Stimulated activated naive CD8-positive, alpha-beta T cell treated with anti-CD3 and anti-CD28 coated beads, Interleukin-15, Interleukin-2, amounts not matched to agents 100 ng/mL and 50 ng/mL, for 24 hours (primary cell): ENCODE measurements at regions not wholly inside any gene's neighbourhood (a gene's known extent, or its start where the extent isn't known, plus 50 kb on each side); places are given as distances from the start of the nearest gene placed in this dataset.
"Not testable (repeated sequence)": the region's sequence is repeated elsewhere in the genome, so short reads cannot be mapped to it uniquely, and the experiment has no call there.

Source experiments
- H3K27ac Mint-ChIP-seq: one replicate; pipeline ENCODE4 v1.8.0; 2021; ENCODE audit warnings: mild to moderate bottlenecking, mixed read lengths
- H3K27me3 Mint-ChIP-seq: one replicate; pipeline ENCODE4 v1.8.0; 2021; ENCODE audit warnings: mixed read lengths
- H3K36me3 Mint-ChIP-seq: one replicate; pipeline ENCODE4 v1.8.0; 2021; ENCODE audit warnings: low read depth, mixed read lengths
- H3K4me1 Mint-ChIP-seq: one replicate; pipeline ENCODE4 v1.8.0; 2021; ENCODE audit warnings: low read depth, mixed read lengths
- H3K4me3 Mint-ChIP-seq: one replicate; pipeline ENCODE4 v1.8.0; 2021; ENCODE audit warnings: mild to moderate bottlenecking, mixed read lengths
- H3K9me3 Mint-ChIP-seq: one replicate; pipeline ENCODE4 v1.8.0; 2021; ENCODE audit warnings: mixed read lengths

- no peaks in the 10 kb centered on the region for H3K36me3 Mint-ChIP-seq
- no peak overlapping the region for H3K4me3 Mint-ChIP-seq
- no peak overlapping the region for H3K27ac Mint-ChIP-seq
- H3K9me3 Mint-ChIP-seq: peaks cover 4% of the 10 kb centered on the region
- H3K4me1 Mint-ChIP-seq: no peaks in the 10 kb centered on the region
- H3K27me3 Mint-ChIP-seq: no peaks in the 10 kb centered on the region
Observed at GRCh38 chr12:89195470-89195869, 156.8 kb downstream of the DUSP6 start.

DNA sequence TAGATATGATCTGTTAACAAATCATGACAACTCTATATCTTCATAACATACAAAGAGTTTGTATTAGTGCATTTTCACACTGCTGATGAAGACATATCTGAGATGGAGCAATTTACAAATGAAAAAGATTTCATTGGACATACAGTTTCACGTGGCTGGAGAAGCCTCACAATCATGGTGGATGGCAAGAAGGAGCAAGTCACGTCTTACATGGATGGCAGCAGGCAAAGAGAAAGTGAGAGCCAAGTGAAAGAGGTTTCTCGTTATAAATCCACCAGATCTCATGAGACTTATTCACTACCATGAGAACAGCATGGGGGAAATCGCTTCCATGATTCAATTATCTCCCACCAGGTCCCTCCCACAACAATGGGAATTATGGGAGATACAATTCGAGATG lies 157.6 kb downstream of the DUSP6 start:
- no peaks in the 10 kb centered on the region for H3K4me1 Mint-ChIP-seq
- H3K27me3 Mint-ChIP-seq: no peaks in the 10 kb centered on the region
- H3K9me3 Mint-ChIP-seq: peaks cover 4% of the 10 kb centered on the region
- no peaks in the 10 kb centered on the region for H3K36me3 Mint-ChIP-seq
- no peak overlapping the region for H3K4me3 Mint-ChIP-seq
- H3K27ac Mint-ChIP-seq: no peak overlapping the region

GRCh38 chr12:89192429-89192828 lies 159.9 kb downstream of the DUSP6 start:
- H3K27me3 Mint-ChIP-seq: no peaks in the 10 kb centered on the region
- H3K36me3 Mint-ChIP-seq: peaks cover 16% of the 10 kb centered on the region
- no peaks in the 10 kb centered on the region for H3K4me1 Mint-ChIP-seq
- H3K9me3 Mint-ChIP-seq: peaks cover 16% of the 10 kb centered on the region
- no peak overlapping the region for H3K27ac Mint-ChIP-seq
- H3K4me3 Mint-ChIP-seq: no peak overlapping the region

DNA sequence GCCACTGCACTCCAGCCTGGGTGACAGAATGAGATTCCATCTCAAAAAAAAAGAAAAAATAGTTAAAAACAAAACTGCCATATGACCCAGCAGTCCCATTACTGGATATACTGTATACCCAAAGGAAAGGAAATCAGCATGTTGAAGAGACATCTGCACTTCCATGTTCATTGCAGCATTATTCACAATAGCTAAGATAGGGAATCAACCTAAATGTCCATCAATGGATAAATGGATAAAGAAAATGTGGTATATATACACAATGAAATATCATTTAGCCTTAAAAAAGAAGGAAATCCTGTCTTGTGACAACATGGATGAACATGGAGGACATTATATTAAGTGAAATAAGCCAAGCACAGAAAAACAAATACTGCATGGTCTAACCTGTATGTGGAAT lies 160.7 kb downstream of the DUSP6 start:
- H3K27ac Mint-ChIP-seq, H3K4me3 Mint-ChIP-seq, H3K27me3 Mint-ChIP-seq, H3K4me1 Mint-ChIP-seq: not testable (repeated sequence)
- H3K9me3 Mint-ChIP-seq: peaks cover 16% of the 10 kb centered on the region
- H3K36me3 Mint-ChIP-seq: peaks cover 16% of the 10 kb centered on the region

GRCh38 chr12:89189448-89189847 lies 162.9 kb downstream of the DUSP6 start:
- Mint-ChIP-seq H3K36me3 (peaks cover 16% of the 10 kb centered on the region), H3K27ac (no peak overlapping the region), H3K4me3 (no peak overlapping the region), H3K4me1 (no peaks in the 10 kb centered on the region), H3K9me3 (peaks cover 16% of the 10 kb centered on the region), H3K27me3 (no peaks in the 10 kb centered on the region)

DNA sequence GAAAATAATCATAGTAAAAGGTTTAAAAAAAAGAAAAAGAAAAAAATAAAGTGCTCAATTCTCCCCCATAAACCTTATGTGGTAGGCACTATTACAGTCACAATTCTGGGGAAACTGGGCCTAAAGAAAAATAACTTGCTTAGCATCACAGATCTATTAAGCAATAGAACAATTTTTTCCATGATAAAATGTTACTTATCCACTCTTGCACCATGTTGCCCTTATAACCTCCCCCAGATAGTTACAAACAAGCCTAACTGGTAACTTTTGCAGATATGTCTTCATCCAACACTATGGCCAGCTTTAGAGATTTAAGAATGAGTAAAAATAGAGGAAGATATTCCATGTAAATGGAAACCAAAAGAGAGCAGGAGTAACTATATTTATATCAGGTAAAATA lies 164.8 kb downstream of the DUSP6 start:
- Mint-ChIP-seq H3K36me3 (peaks cover 16% of the 10 kb centered on the region), H3K4me1 (peaks cover 2% of the 10 kb centered on the region), H3K9me3 (peaks cover 16% of the 10 kb centered on the region), H3K4me3 (no peak overlapping the region), H3K27me3 (no peaks in the 10 kb centered on the region), H3K27ac (no peak overlapping the region)

- Mint-ChIP-seq H3K27ac (no peak overlapping the region), H3K9me3 (peaks cover 13% of the 10 kb centered on the region), H3K4me3 (no peak overlapping the region), H3K4me1 (peaks cover 17% of the 10 kb centered on the region), H3K27me3 (no peaks in the 10 kb centered on the region), H3K36me3 (peaks cover 16% of the 10 kb centered on the region)
Observed at GRCh38 chr12:89185889-89186288, 166.4 kb downstream of the DUSP6 start.

DNA sequence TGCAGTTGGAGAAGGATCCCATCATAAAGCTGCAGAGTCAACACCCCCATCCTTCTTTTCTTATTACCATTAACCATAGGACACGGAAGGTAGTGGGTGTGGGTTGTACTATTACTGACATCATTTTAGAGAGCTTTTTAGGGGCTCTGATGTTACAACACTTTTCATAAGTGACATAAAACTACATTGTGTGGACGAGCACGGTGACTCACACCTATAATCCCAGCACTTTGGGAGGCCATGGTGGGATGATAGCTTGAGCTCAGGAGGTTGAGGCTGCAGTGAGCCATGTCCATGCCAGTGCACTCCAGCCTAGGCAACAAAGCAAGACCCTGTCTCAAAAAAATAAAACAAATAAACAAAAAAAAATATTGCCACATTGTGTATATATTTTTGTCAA lies 167.1 kb downstream of the DUSP6 start:
- Mint-ChIP-seq H3K9me3 (peaks cover 13% of the 10 kb centered on the region), H3K4me1 (peaks cover 24% of the 10 kb centered on the region), H3K27ac (no peak overlapping the region), H3K27me3 (no peaks in the 10 kb centered on the region), H3K4me3 (no peak overlapping the region), H3K36me3 (peaks cover 16% of the 10 kb centered on the region)

DNA sequence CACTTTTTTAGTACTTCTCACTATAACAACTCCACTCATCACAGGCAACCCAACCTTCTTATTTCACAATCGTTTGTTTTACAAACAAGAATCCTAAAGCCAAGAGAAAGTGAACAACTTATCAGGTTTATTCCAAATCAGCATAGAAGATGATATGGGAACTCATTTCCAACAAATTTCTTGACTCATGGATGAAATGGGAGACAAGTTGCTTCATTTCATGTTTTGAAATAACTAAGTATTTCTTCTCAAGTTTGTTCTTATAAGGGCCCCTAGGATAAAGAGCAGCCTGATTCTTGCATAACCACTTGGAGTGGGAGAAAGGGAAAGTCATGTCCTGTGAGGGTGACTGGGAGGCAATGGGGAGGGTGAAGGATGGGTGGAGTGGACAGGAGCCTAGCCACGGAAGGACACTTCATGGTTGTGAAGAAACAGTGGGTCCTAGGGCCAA lies 168.3 kb downstream of the DUSP6 start:
- no peaks in the 10 kb centered on the region for H3K27me3 Mint-ChIP-seq
- H3K36me3 Mint-ChIP-seq: peaks cover 11% of the 10 kb centered on the region
- no peak overlapping the region for H3K27ac Mint-ChIP-seq
- no peak overlapping the region for H3K4me3 Mint-ChIP-seq
- H3K9me3 Mint-ChIP-seq: peaks cover 8% of the 10 kb centered on the region
- H3K4me1 Mint-ChIP-seq: peaks cover 34% of the 10 kb centered on the region

- H3K27me3 Mint-ChIP-seq: no peaks in the 10 kb centered on the region
- H3K9me3 Mint-ChIP-seq: no peaks in the 10 kb centered on the region
- H3K36me3 Mint-ChIP-seq: no peaks in the 10 kb centered on the region
- H3K27ac Mint-ChIP-seq: peak overlapping the region; percentile 29
- H3K4me1 Mint-ChIP-seq: peaks cover 39% of the 10 kb centered on the region
- no peak overlapping the region for H3K4me3 Mint-ChIP-seq
Observed at GRCh38 chr12:89181271-89181920, 170.9 kb downstream of the DUSP6 start.

- Mint-ChIP-seq H3K4me1 (peaks cover 39% of the 10 kb centered on the region), H3K36me3 (no peaks in the 10 kb centered on the region), H3K9me3 (no peaks in the 10 kb centered on the region), H3K4me3 (no peak overlapping the region), H3K27me3 (no peaks in the 10 kb centered on the region), H3K27ac (peak overlapping the region; percentile 61)
Observed at GRCh38 chr12:89180496-89180895, 171.8 kb downstream of the DUSP6 start.

- H3K4me3 Mint-ChIP-seq: no peak overlapping the region
- H3K27ac Mint-ChIP-seq: peak overlapping the region; percentile 61
- H3K36me3 Mint-ChIP-seq: no peaks in the 10 kb centered on the region
- no peaks in the 10 kb centered on the region for H3K27me3 Mint-ChIP-seq
- H3K4me1 Mint-ChIP-seq: peaks cover 39% of the 10 kb centered on the region
- no peaks in the 10 kb centered on the region for H3K9me3 Mint-ChIP-seq
Observed at GRCh38 chr12:89179983-89180382, 172.3 kb downstream of the DUSP6 start.

GRCh38 chr12:89179245-89179644 lies 173.1 kb downstream of the DUSP6 start:
- H3K4me1 Mint-ChIP-seq: peaks cover 39% of the 10 kb centered on the region
- H3K9me3 Mint-ChIP-seq: no peaks in the 10 kb centered on the region
- no peaks in the 10 kb centered on the region for H3K27me3 Mint-ChIP-seq
- no peaks in the 10 kb centered on the region for H3K36me3 Mint-ChIP-seq
- no peak overlapping the region for H3K4me3 Mint-ChIP-seq
- no peak overlapping the region for H3K27ac Mint-ChIP-seq

- Mint-ChIP-seq H3K9me3 (no peaks in the 10 kb centered on the region), H3K4me1 (peaks cover 39% of the 10 kb centered on the region), H3K36me3 (no peaks in the 10 kb centered on the region), H3K27ac (no peak overlapping the region), H3K27me3 (no peaks in the 10 kb centered on the region), H3K4me3 (no peak overlapping the region)
Observed at GRCh38 chr12:89177802-89178395, 174.4 kb downstream of the DUSP6 start.

GRCh38 chr12:89176676-89177075 lies 175.6 kb downstream of the DUSP6 start:
- H3K4me1 Mint-ChIP-seq: peaks cover 31% of the 10 kb centered on the region
- H3K36me3 Mint-ChIP-seq: peaks cover 6% of the 10 kb centered on the region
- peaks cover 5% of the 10 kb centered on the region for H3K9me3 Mint-ChIP-seq
- no peak overlapping the region for H3K27ac Mint-ChIP-seq
- no peak overlapping the region for H3K4me3 Mint-ChIP-seq
- no peaks in the 10 kb centered on the region for H3K27me3 Mint-ChIP-seq

DNA sequence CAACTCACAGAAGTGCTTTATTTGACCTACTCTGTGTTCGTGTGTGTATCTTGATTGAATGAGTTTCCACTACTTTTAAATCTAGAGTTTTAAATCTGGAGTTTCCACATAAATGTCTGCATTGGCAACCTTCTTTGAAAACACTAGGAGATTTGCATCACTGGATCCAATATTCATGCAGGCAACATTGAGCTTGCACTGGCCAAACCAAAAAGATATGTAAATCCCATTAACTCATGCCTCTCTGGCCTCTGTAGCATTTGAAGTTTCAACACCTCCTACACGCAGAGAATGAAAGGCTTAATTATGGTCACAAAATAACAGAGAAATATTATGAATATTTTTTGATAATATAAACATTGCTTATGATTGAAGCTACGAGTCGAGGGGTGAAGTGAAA lies 178.6 kb downstream of the DUSP6 start:
- Mint-ChIP-seq H3K36me3 (peaks cover 6% of the 10 kb centered on the region), H3K4me1 (peaks cover 11% of the 10 kb centered on the region), H3K27ac (no peak overlapping the region), H3K9me3 (peaks cover 5% of the 10 kb centered on the region), H3K27me3 (no peaks in the 10 kb centered on the region), H3K4me3 (no peak overlapping the region)
